ENCODE measurements at regions not wholly inside any gene's neighbourhood (a gene's known extent, or its start where the extent isn't known, plus 50 kb on each side); places are given as distances from the start of the nearest gene placed in this dataset.

- no peaks in the 10 kb centered on the region for H3K27me3 ChIP-seq (ENCODE audit: low read depth, low read length)
- H4K20me1 ChIP-seq (ENCODE audit: insufficient read depth, low read length): no peaks in the 10 kb centered on the region
- H3K4me3 ChIP-seq (ENCODE audit: low read length): no peak overlapping the region
- H3K4me2 ChIP-seq (ENCODE audit: low read length): no peak overlapping the region
- no peak overlapping the region for H3K27ac ChIP-seq (ENCODE audit: low read length)
- H3K36me3 ChIP-seq (replicated peaks; ENCODE audit: low read depth, low read length): no peaks in the 10 kb centered on the region
- no peak overlapping the region for H3K9ac ChIP-seq (ENCODE audit: low read length)
- H3K79me2 ChIP-seq (ENCODE audit: low read length): no peaks in the 10 kb centered on the region
- no peaks in the 10 kb centered on the region for H3K4me1 ChIP-seq (ENCODE audit: low read length)
- no peaks in the 10 kb centered on the region for H3K9me3 ChIP-seq (ENCODE audit: insufficient read depth, low read length)
- H2AFZ ChIP-seq (ENCODE audit: low read depth, low read length): no peak overlapping the region
- no peak for TF ChIP-seq EZH2phosphoT487 (IDR thresholded peaks at IDR 0.05; ENCODE audit: low read depth)
- no peak for TF ChIP-seq CTCF (IDR thresholded peaks at IDR 0.05; ENCODE audit: low read depth, low read length)
Measured at GRCh38 chr15:58309963-58310928, 121.5 kb upstream of the LIPC start.

- TF ChIP-seq EZH2phosphoT487 (IDR thresholded peaks at IDR 0.05; ENCODE audit: low read depth): no peak
- H3K4me2 ChIP-seq (ENCODE audit: low read length): no peak overlapping the region
- no peaks in the 10 kb centered on the region for H3K9me3 ChIP-seq (ENCODE audit: insufficient read depth, low read length)
- H3K36me3 ChIP-seq (replicated peaks; ENCODE audit: low read depth, low read length): no peaks in the 10 kb centered on the region
- no peaks in the 10 kb centered on the region for H3K4me1 ChIP-seq (ENCODE audit: low read length)
- H3K9ac ChIP-seq (ENCODE audit: low read length): no peak overlapping the region
- H3K27me3 ChIP-seq (ENCODE audit: low read depth, low read length): no peaks in the 10 kb centered on the region
- no peaks in the 10 kb centered on the region for H4K20me1 ChIP-seq (ENCODE audit: insufficient read depth, low read length)
- H3K27ac ChIP-seq (ENCODE audit: low read length): no peak overlapping the region
- H3K79me2 ChIP-seq (ENCODE audit: low read length): no peaks in the 10 kb centered on the region
- no peak overlapping the region for H2AFZ ChIP-seq (ENCODE audit: low read depth, low read length)
- H3K4me3 ChIP-seq (ENCODE audit: low read length): no peak overlapping the region
Measured at GRCh38 chr15:58311556-58311955, 120.2 kb upstream of the LIPC start.

GRCh38 chr15:58312031-58312430 is 119.8 kb upstream of the LIPC start:
- H3K27ac ChIP-seq (ENCODE audit: low read length): no peak overlapping the region
- no peaks in the 10 kb centered on the region for H3K4me1 ChIP-seq (ENCODE audit: low read length)
- no peak for TF ChIP-seq CTCF (IDR thresholded peaks at IDR 0.05; ENCODE audit: low read depth, low read length)
- TF ChIP-seq EZH2phosphoT487 (IDR thresholded peaks at IDR 0.05; ENCODE audit: low read depth): no peak
- H3K36me3 ChIP-seq (replicated peaks; ENCODE audit: low read depth, low read length): no peaks in the 10 kb centered on the region
- no peaks in the 10 kb centered on the region for H3K79me2 ChIP-seq (ENCODE audit: low read length)
- H4K20me1 ChIP-seq (ENCODE audit: insufficient read depth, low read length): no peaks in the 10 kb centered on the region
- no peak overlapping the region for H3K4me3 ChIP-seq (ENCODE audit: low read length)
- H3K9me3 ChIP-seq (ENCODE audit: insufficient read depth, low read length): no peaks in the 10 kb centered on the region
- H2AFZ ChIP-seq (ENCODE audit: low read depth, low read length): no peak overlapping the region
- H3K27me3 ChIP-seq (ENCODE audit: low read depth, low read length): no peaks in the 10 kb centered on the region
- H3K4me2 ChIP-seq (ENCODE audit: low read length): no peak overlapping the region
- no peak overlapping the region for H3K9ac ChIP-seq (ENCODE audit: low read length)

GRCh38 chr15:58313304-58313703 is 118.5 kb upstream of the LIPC start:
- no peaks in the 10 kb centered on the region for H3K79me2 ChIP-seq (ENCODE audit: low read length)
- H3K4me1 ChIP-seq (ENCODE audit: low read length): no peaks in the 10 kb centered on the region
- H3K27me3 ChIP-seq (ENCODE audit: low read depth, low read length): no peaks in the 10 kb centered on the region
- H3K4me3 ChIP-seq (ENCODE audit: low read length): no peak overlapping the region
- H3K9ac ChIP-seq (ENCODE audit: low read length): no peak overlapping the region
- no peak overlapping the region for H3K27ac ChIP-seq (ENCODE audit: low read length)
- H3K4me2 ChIP-seq (ENCODE audit: low read length): no peak overlapping the region
- H2AFZ ChIP-seq (ENCODE audit: low read depth, low read length): no peak overlapping the region
- H4K20me1 ChIP-seq (ENCODE audit: insufficient read depth, low read length): no peaks in the 10 kb centered on the region
- H3K9me3 ChIP-seq (ENCODE audit: insufficient read depth, low read length): no peaks in the 10 kb centered on the region
- H3K36me3 ChIP-seq (replicated peaks; ENCODE audit: low read depth, low read length): no peaks in the 10 kb centered on the region
- no peak for TF ChIP-seq EZH2phosphoT487 (IDR thresholded peaks at IDR 0.05; ENCODE audit: low read depth)
- no peak for TF ChIP-seq CTCF (IDR thresholded peaks at IDR 0.05; ENCODE audit: low read depth, low read length)

All from OCI-LY3 (cell line).